Kidney (tissue), 13 donors: ENCODE measurements at regions not wholly inside any gene's neighbourhood (a gene's known extent, or its start where the extent isn't known, plus 50 kb on each side); places are given as distances from the start of the nearest gene placed in this dataset.
"Not testable (repeated sequence)": the region's sequence is repeated elsewhere in the genome, so short reads cannot be mapped to it uniquely, and the experiment has no call there.

Source experiments
- DNase-seq, 5 donors: peaks; one replicate each; pipeline ENCODE4 v3.0.0-alpha.2; 2013 to 2020
- FAIRE-seq: peaks from 2 replicates; lab custom pipeline; 2012; peaks lifted over from hg19 to GRCh38; lab: Jason Lieb, UNC
- H3K27ac ChIP-seq, 2 donors: one replicate each; pipeline ENCODE4 v1.7.0; 2013; ENCODE audit warnings: low read depth in 2 of 2, low read length in 2 of 2, inconsistent platforms in 1 of 2
- H3K27me3 ChIP-seq: one replicate; pipeline ENCODE4 v1.7.1; 2013; ENCODE audit warnings: low read length, inconsistent platforms; ENCODE audit not compliant: control insufficient read depth, insufficient read depth
- H3K36me3 ChIP-seq, 3 donors: one replicate each; pipeline versions ENCODE4 v1.7.0 to v1.7.1; 2013; ENCODE audit warnings: low read length in 3 of 3, control low read depth in 1 of 3, inconsistent platforms in 1 of 3; ENCODE audit not compliant: insufficient read depth in 3 of 3, control insufficient read depth in 2 of 3
- H3K4me1 ChIP-seq, 3 donors: one replicate each; pipeline versions ENCODE4 v1.7.0 to v1.7.1; 2013; ENCODE audit warnings: low read length in 3 of 3, inconsistent platforms in 1 of 3, low read depth in 1 of 3; ENCODE audit not compliant: control insufficient read depth in 2 of 3, insufficient read depth in 2 of 3
- H3K4me3 ChIP-seq, 3 donors: one replicate each; pipeline versions ENCODE4 v1.7.0 to v1.8.1; 2013; ENCODE audit warnings: low read length in 3 of 3, control low read depth in 1 of 3, inconsistent platforms in 1 of 3
- H3K9ac ChIP-seq, 3 donors: one replicate each; pipeline versions ENCODE4 v1.7.0 to v1.7.1; 2013; ENCODE audit warnings: low read length in 3 of 3, control low read depth in 1 of 3, inconsistent platforms in 1 of 3
- H3K9me3 ChIP-seq, 3 donors: one replicate each; pipeline versions ENCODE4 v1.7.0 to v1.7.1; 2013; ENCODE audit warnings: low read length in 3 of 3, control low read depth in 1 of 3, inconsistent platforms in 1 of 3; ENCODE audit not compliant: control insufficient read depth in 2 of 3, insufficient read depth in 1 of 3
- CTCF ChIP-seq: IDR thresholded peaks from 3 replicates; pipeline ENCODE4 v1.5.1; 2012; ENCODE audit warnings: mild to moderate bottlenecking, moderate library complexity, borderline replicate concordance; ENCODE audit not compliant: insufficient read depth; ENCODE audit errors: extremely low read depth
- intact Hi-C: fragments of 100-400 bp; cut with DNase I; formaldehyde crosslinking; loops from one replicate; pipeline ENCODE4 v1.11.1; 2022
- donor health status: control.
- donor health status: control.
- donor health status: control.
- donor health status: control.
- donor health status: control.
- donor health status: DM: yes; HTN: yes; CAD: no.
- donor health status: Normal renal cell carcinoma (clear cell type).

GRCh38 chr21:35593000-35593502, 467.3 kb downstream of the SETD4 start:
- Histone ChIP-seq H3K27ac (no peak overlapping the region), H3K9ac (no peak overlapping the region), H3K27me3 (no peaks in the 10 kb centered on the region), H3K4me3 (no peak overlapping the region), H3K9me3 (no peaks in the 10 kb centered on the region), H3K4me1 (no peaks in the 10 kb centered on the region), H3K36me3 (no peaks in the 10 kb centered on the region)
- no peak for FAIRE-seq
- no peak for TF ChIP-seq CTCF
- intact Hi-C loops = no loop called here
- DNase-seq = no peak

- intact Hi-C loops, DNase-seq: not testable (repeated sequence)
Measured at GRCh38 chr21:35590284-35590683, 470.0 kb downstream of the SETD4 start.

GRCh38 chr21:35587841-35588380, 472.4 kb downstream of the SETD4 start:
- intact Hi-C loops = no loop called here
- H3K4me1 ChIP-seq = peaks cover 0 to 2% (median 0%) of the 10 kb centered on the region in 3 donors
- H3K4me3 ChIP-seq = no peak overlapping the region
- FAIRE-seq (no peak), DNase-seq (no peak)
- H3K9ac ChIP-seq = no peak overlapping the region
- no peaks in the 10 kb centered on the region for H3K36me3 ChIP-seq
- H3K27ac ChIP-seq = no peak overlapping the region
- TF ChIP-seq CTCF = no peak
- H3K9me3 ChIP-seq = no peaks in the 10 kb centered on the region
- no peaks in the 10 kb centered on the region for H3K27me3 ChIP-seq

More at GRCh38 chr21:35590284-35590683, 470.0 kb downstream of the SETD4 start:
- not testable (repeated sequence) for H3K9me3 ChIP-seq, H3K27ac ChIP-seq, H3K9ac ChIP-seq, FAIRE-seq, H3K36me3 ChIP-seq, H3K27me3 ChIP-seq, H3K4me1 ChIP-seq, H3K4me3 ChIP-seq

- Histone ChIP-seq H3K9ac (no peak overlapping the region), H3K4me1 (peaks cover 0 to 2% (median 0%) of the 10 kb centered on the region in 3 donors), H3K4me3 (no peak overlapping the region), H3K27ac (no peak overlapping the region), H3K27me3 (no peaks in the 10 kb centered on the region), H3K36me3 (no peaks in the 10 kb centered on the region), H3K9me3 (no peaks in the 10 kb centered on the region)
- TF ChIP-seq CTCF = no peak
- intact Hi-C loops = no loop called here
- FAIRE-seq = no peak
- no peak for DNase-seq
Measured at GRCh38 chr21:35586305-35586704, 474.0 kb downstream of the SETD4 start.
